ENCODE measurements at regions not wholly inside any gene's neighbourhood (a gene's known extent, or its start where the extent isn't known, plus 50 kb on each side); places are given as distances from the start of the nearest gene placed in this dataset.

DNA sequence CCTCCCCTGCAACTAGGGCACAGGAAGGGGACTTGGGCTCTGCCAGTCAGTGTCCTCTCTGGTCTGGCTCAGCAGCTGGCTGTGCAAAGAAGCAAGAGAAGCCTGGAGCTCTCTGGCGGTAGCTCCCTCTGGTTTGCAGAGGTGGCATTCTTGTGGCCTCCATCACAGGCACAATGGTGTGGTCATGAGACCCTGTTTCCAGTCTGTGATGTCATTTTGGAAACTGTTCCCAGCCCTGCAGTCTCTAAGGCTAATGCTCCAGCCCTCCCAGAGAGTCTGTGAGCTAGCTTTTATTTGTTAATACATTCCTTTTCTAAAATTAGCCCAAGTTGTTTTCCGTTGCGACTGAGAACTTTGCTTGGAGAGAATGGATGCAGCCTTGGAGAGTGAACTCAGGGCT is 69.5 kb upstream of the FOXQ1 start:
- Histone ChIP-seq H3K9me3 (ENCODE audit: control insufficient read depth, low read length) (no peaks in the 10 kb centered on the region), H3K4me3 (ENCODE audit: low read length) (no peak overlapping the region), H3K36me3 (ENCODE audit: control insufficient read depth, insufficient read depth, low read length, severe bottlenecking) (no peaks in the 10 kb centered on the region), H3K4me1 (ENCODE audit: control insufficient read depth, insufficient read depth, low read length) (peaks cover 9% of the 10 kb centered on the region), H3K9ac (ENCODE audit: low read length) (no peak overlapping the region), H3K27me3 (replicated peaks; ENCODE audit: control insufficient read depth, insufficient read depth, low read length) (peaks cover 6% of the 10 kb centered on the region)
- DNase-seq (ENCODE audit: low read depth): peak; percentile 17

- no peak for DNase-seq (ENCODE audit: low read depth)
- H3K4me1 ChIP-seq (ENCODE audit: control insufficient read depth, insufficient read depth, low read length): peaks cover 9% of the 10 kb centered on the region
- H3K9ac ChIP-seq (ENCODE audit: low read length): no peak overlapping the region
- no peak overlapping the region for H3K4me3 ChIP-seq (ENCODE audit: low read length)
- no peaks in the 10 kb centered on the region for H3K36me3 ChIP-seq (ENCODE audit: control insufficient read depth, insufficient read depth, low read length, severe bottlenecking)
- H3K27me3 ChIP-seq (replicated peaks; ENCODE audit: control insufficient read depth, insufficient read depth, low read length): peaks cover 6% of the 10 kb centered on the region
- no peaks in the 10 kb centered on the region for H3K9me3 ChIP-seq (ENCODE audit: control insufficient read depth, low read length)
Measured at GRCh38 chr6:1242021-1242420, 69.9 kb upstream of the FOXQ1 start.

GRCh38 chr6:1240766-1241318 is 71.1 kb upstream of the FOXQ1 start:
- DNase-seq (ENCODE audit: low read depth): no peak
- Histone ChIP-seq H3K27me3 (replicated peaks; ENCODE audit: control insufficient read depth, insufficient read depth, low read length) (peaks cover 6% of the 10 kb centered on the region), H3K4me1 (ENCODE audit: control insufficient read depth, insufficient read depth, low read length) (peaks cover 9% of the 10 kb centered on the region), H3K36me3 (ENCODE audit: control insufficient read depth, insufficient read depth, low read length, severe bottlenecking) (no peaks in the 10 kb centered on the region), H3K9ac (ENCODE audit: low read length) (no peak overlapping the region), H3K4me3 (ENCODE audit: low read length) (no peak overlapping the region), H3K9me3 (ENCODE audit: control insufficient read depth, low read length) (no peaks in the 10 kb centered on the region)

DNA sequence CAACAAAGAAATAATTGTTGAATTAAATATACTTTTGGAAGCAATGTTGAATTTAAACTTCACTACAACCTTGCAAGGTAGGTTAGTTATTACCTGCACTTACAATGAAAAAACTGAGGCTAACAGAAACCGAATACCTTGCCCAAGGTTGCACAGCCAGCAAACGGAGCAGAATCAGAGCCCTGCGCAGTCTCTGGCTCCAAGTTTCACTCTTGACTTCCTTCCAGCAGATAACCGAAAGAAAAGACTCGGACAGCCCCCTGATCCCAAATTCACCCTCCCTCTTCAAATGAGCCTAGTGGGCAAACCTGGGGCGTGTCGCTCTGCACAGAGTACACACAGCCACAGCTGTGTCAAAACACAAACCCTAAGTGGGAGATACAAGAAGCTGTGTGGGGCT is 72.1 kb upstream of the FOXQ1 start:
- Histone ChIP-seq H3K4me1 (ENCODE audit: control insufficient read depth, insufficient read depth, low read length) (peaks cover 9% of the 10 kb centered on the region), H3K4me3 (ENCODE audit: low read length) (no peak overlapping the region), H3K9me3 (ENCODE audit: control insufficient read depth, low read length) (no peaks in the 10 kb centered on the region), H3K27me3 (replicated peaks; ENCODE audit: control insufficient read depth, insufficient read depth, low read length) (peaks cover 6% of the 10 kb centered on the region), H3K9ac (ENCODE audit: low read length) (no peak overlapping the region), H3K36me3 (ENCODE audit: control insufficient read depth, insufficient read depth, low read length, severe bottlenecking) (no peaks in the 10 kb centered on the region)
- no peak for DNase-seq (ENCODE audit: low read depth)

- Histone ChIP-seq H3K9ac (ENCODE audit: low read length) (no peak overlapping the region), H3K9me3 (ENCODE audit: control insufficient read depth, low read length) (no peaks in the 10 kb centered on the region), H3K4me1 (ENCODE audit: control insufficient read depth, insufficient read depth, low read length) (peaks cover 9% of the 10 kb centered on the region), H3K27me3 (replicated peaks; ENCODE audit: control insufficient read depth, insufficient read depth, low read length) (peaks cover 10% of the 10 kb centered on the region), H3K4me3 (ENCODE audit: low read length) (no peak overlapping the region), H3K36me3 (ENCODE audit: control insufficient read depth, insufficient read depth, low read length, severe bottlenecking) (no peaks in the 10 kb centered on the region)
- no peak for DNase-seq (ENCODE audit: low read depth)
Measured at GRCh38 chr6:1238040-1238439, 73.9 kb upstream of the FOXQ1 start.

GRCh38 chr6:1237636-1238035 is 74.3 kb upstream of the FOXQ1 start:
- Histone ChIP-seq H3K9me3 (ENCODE audit: control insufficient read depth, low read length) (no peaks in the 10 kb centered on the region), H3K9ac (ENCODE audit: low read length) (no peak overlapping the region), H3K36me3 (ENCODE audit: control insufficient read depth, insufficient read depth, low read length, severe bottlenecking) (no peaks in the 10 kb centered on the region), H3K27me3 (replicated peaks; ENCODE audit: control insufficient read depth, insufficient read depth, low read length) (peaks cover 14% of the 10 kb centered on the region), H3K4me1 (ENCODE audit: control insufficient read depth, insufficient read depth, low read length) (peaks cover 9% of the 10 kb centered on the region), H3K4me3 (ENCODE audit: low read length) (no peak overlapping the region)
- DNase-seq (ENCODE audit: low read depth): no peak

DNA sequence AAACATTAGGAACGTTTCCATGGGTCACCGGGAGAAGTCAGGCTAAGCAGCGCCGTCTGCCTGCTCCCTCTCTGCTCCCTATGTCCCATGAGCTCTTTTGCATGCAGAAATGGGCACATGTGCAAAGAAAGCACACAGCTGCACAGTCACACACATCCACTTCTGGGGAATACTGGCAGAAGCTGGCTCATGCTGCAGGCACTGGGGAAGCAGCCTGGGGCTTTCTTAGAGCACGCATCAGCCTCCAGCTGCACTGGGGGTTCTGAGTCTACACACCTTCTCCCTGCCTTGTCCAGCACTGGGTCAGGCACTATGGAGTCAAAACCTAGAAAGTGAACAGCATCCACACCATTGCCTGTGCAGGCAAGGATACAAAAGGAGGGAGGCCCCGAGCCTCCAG is 76.1 kb upstream of the FOXQ1 start:
- Histone ChIP-seq H3K4me3 (ENCODE audit: low read length) (no peak overlapping the region), H3K4me1 (ENCODE audit: control insufficient read depth, insufficient read depth, low read length) (peaks cover 5% of the 10 kb centered on the region), H3K36me3 (ENCODE audit: control insufficient read depth, insufficient read depth, low read length, severe bottlenecking) (no peaks in the 10 kb centered on the region), H3K9ac (ENCODE audit: low read length) (no peak overlapping the region), H3K27me3 (replicated peaks; ENCODE audit: control insufficient read depth, insufficient read depth, low read length) (peaks cover 21% of the 10 kb centered on the region), H3K9me3 (ENCODE audit: control insufficient read depth, low read length) (no peaks in the 10 kb centered on the region)
- DNase-seq (ENCODE audit: low read depth): no peak

DNA sequence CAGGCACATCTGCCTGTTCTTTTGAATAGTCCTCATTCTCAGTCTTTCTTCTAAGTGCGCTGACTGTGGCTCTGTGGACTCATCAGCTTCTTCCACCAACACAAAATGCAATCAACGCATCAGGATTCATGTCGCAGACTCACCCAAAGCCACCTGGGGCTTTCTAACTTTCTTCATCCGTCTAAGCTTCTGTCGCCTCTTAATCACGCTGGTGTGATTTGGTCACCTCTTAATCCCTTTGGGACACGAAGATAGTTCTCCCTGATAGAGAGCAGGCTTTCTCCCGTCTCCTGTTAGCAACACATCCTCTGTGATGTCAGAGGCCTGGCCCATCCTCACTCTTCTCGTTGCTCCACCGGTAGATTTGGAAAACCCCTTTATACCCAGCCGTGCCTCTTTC is 78.0 kb upstream of the FOXQ1 start:
- Histone ChIP-seq H3K9ac (ENCODE audit: low read length) (no peak overlapping the region), H3K4me3 (ENCODE audit: low read length) (no peak overlapping the region), H3K27me3 (replicated peaks; ENCODE audit: control insufficient read depth, insufficient read depth, low read length) (peaks cover 35% of the 10 kb centered on the region), H3K4me1 (ENCODE audit: control insufficient read depth, insufficient read depth, low read length) (no peaks in the 10 kb centered on the region), H3K9me3 (ENCODE audit: control insufficient read depth, low read length) (no peaks in the 10 kb centered on the region), H3K36me3 (ENCODE audit: control insufficient read depth, insufficient read depth, low read length, severe bottlenecking) (no peaks in the 10 kb centered on the region)
- DNase-seq (ENCODE audit: low read depth): no peak

DNA sequence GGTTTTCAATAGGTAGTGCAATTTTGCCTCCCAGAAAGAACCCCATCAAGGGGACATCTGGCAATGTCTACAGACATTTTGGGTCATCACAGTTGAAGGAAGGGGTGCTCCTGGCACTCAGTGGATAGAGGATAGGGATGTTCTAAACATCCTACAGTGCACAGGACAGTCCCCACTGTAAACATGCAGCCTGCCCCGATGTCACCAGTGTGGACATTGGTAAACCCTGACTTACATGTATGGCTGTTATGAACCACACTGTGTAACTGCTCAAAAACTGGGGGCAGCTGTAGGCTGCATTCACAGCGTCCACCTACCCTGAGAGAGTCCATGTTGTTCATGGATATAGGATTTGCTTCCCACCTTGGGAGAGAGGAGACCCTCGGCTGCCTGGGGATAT is 79.3 kb upstream of the FOXQ1 start:
- Histone ChIP-seq H3K9me3 (ENCODE audit: control insufficient read depth, low read length) (no peaks in the 10 kb centered on the region), H3K36me3 (ENCODE audit: control insufficient read depth, insufficient read depth, low read length, severe bottlenecking) (no peaks in the 10 kb centered on the region), H3K4me3 (ENCODE audit: low read length) (no peak overlapping the region), H3K27me3 (replicated peaks; ENCODE audit: control insufficient read depth, insufficient read depth, low read length) (peaks cover 41% of the 10 kb centered on the region), H3K9ac (ENCODE audit: low read length) (no peak overlapping the region), H3K4me1 (ENCODE audit: control insufficient read depth, insufficient read depth, low read length) (no peaks in the 10 kb centered on the region)
- no peak for DNase-seq (ENCODE audit: low read depth)

DNA sequence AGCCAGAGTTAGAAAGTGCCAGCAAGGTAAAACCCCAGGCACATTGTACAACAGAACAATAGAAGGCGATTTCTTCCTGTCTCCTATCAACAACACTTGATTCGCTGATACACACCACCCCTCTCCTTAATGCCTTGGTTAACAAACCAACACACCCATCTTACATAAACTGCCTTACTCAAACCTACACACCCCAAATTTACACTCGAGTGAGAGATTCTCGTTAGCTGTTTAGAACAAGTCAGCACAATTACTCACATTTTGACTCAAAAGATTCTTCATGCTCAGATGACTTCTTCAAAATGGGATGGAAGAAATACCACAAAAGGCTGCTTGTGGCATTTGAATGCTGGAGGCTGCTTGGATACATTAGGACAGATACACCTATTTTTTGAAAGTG is 80.0 kb upstream of the FOXQ1 start:
- Histone ChIP-seq H3K4me1 (ENCODE audit: control insufficient read depth, insufficient read depth, low read length) (no peaks in the 10 kb centered on the region), H3K9ac (ENCODE audit: low read length) (no peak overlapping the region), H3K27me3 (replicated peaks; ENCODE audit: control insufficient read depth, insufficient read depth, low read length) (peaks cover 42% of the 10 kb centered on the region), H3K36me3 (ENCODE audit: control insufficient read depth, insufficient read depth, low read length, severe bottlenecking) (no peaks in the 10 kb centered on the region), H3K9me3 (ENCODE audit: control insufficient read depth, low read length) (no peaks in the 10 kb centered on the region), H3K4me3 (ENCODE audit: low read length) (no peak overlapping the region)
- no peak for DNase-seq (ENCODE audit: low read depth)

GRCh38 chr6:1230689-1231605 is 81.0 kb upstream of the FOXQ1 start:
- Histone ChIP-seq H3K4me3 (ENCODE audit: low read length) (no peak overlapping the region), H3K27me3 (replicated peaks; ENCODE audit: control insufficient read depth, insufficient read depth, low read length) (peaks cover 45% of the 10 kb centered on the region), H3K36me3 (ENCODE audit: control insufficient read depth, insufficient read depth, low read length, severe bottlenecking) (no peaks in the 10 kb centered on the region), H3K9me3 (ENCODE audit: control insufficient read depth, low read length) (no peaks in the 10 kb centered on the region), H3K4me1 (ENCODE audit: control insufficient read depth, insufficient read depth, low read length) (peaks cover 9% of the 10 kb centered on the region), H3K9ac (ENCODE audit: low read length) (no peak overlapping the region)
- no peak for DNase-seq (ENCODE audit: low read depth)
